HG03571 (cell line): ENCODE measurements at regions not wholly inside any gene's neighbourhood (a gene's known extent, or its start where the extent isn't known, plus 50 kb on each side); places are given as distances from the start of the nearest gene placed in this dataset.

Experiments used
- ATAC-seq: cut with Tn5 transposase; IDR thresholded peaks from one replicate; pipeline ENCODE4 v1.9.1; 2021; ENCODE audit not compliant: unreplicated experiment

GRCh38 chr20:61162451-61162850, 89.6 kb upstream of the CDH4 start:
- ATAC-seq = no peak

DNA sequence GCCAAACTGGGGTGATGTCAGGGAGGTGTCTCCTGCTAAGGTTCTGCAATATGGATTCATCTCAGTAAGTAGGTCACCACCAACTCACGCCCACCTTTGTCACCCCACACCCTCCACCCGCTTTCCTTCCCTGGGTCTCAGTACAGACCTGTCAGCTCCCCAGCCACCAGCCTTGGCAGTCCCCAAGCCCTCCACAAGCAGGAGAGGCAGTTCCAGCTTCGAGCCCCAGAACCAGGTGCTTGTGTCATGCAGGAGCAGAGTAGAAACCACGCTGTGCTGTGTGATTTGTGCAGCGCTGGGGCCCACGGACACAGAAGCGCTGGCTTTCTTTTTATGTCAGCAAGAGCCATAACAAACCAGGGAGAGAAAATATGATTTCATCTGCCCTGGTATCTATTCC, 89.0 kb upstream of the CDH4 start:
- ATAC-seq = no peak

DNA sequence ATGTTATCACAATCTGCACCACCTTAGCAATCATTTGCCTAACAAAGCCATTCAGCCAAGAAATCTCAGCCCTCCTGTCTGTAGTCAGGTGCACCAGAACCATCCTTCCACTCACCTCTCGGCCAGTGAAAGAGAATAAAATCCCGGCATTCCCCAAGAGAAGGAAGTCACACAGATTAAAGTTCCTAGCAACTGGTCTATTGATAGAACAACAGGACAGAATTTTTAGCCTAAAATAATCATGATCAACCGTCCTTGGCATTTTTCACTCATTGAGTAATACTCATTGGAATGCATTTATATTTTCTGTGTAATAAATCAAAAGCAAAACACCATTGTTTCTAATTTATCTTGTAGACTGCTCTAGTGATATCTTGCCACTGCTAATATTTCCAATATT, 85.7 kb upstream of the CDH4 start:
- no peak for ATAC-seq

- ATAC-seq = no peak
These were observed 83.5 kb upstream of the CDH4 start for GRCh38 chr20:61168605-61169004.

DNA sequence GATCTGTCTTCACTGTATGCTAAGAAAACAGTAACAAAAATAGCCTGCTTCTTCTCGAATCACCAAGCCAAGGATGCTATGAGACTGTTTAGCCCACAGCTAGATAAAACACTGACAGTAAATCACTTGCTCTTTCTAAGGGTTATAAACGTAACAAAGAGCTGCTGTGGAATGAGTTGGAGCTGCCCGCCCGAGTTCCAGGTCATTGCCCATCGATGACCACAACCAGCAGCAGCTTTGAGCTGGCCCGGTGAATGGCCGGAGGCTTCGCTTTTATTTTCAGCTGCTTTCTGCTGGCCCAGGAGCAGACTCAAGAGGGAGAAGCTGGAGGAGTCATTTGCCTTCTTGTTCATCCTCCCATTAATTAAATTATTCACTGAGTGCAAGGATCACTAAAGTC, 82.2 kb upstream of the CDH4 start:
- ATAC-seq = no peak

DNA sequence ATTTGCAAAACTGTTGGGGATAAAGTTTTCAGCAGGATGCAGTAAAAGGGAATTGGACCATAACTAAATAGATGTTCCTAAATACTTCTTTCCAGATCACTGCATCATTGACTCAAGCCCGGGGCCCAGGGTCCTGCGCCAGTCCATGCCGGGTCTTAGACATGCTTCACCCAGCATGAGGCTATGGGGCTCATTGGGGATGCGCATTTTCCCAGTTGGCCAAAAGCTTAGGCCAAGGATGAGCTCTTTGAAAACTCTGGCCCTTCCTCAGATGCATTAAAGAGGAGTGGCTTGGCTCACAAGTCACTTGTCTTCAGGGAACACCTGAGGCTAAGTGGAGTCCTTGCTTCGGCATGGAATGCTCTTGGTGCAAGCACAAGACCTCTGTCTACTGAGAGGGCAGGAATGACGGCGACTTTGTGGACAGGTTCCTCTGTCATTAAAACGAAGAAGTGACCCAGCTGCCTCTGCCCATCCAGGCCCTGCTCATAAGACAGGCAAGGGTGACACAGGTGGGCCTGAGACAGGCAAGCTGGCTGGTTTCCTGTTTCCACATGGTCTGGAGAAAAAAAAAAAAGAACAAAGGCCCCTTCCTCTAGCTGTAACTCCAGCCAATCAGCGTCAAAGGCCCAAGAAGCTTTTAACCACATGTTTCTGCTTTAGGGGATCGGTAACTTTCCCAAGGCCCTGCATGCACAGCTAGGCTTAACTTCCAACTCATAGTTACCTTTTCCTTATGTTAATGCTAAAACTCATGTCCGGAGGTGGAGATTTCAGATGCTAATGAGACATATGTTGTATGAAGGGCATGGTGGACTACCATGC, 81.4 kb upstream of the CDH4 start:
- no peak for ATAC-seq

DNA sequence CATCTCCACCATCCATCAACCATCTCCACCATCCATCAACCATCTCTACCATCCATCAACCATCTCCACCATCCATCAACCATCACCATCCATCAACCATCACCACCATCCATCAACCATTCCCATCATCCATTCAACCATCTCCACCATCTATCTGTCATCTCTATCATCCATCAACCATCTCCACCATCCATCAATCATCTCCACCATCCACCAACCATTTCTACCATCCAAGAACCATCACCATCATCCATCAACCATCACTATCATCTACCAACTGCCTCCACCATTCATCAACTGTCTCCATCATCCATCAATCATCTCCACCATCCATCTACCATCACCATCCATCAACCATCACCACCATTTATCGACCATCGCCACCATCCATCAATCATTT, 78.8 kb upstream of the CDH4 start:
- no peak for ATAC-seq

GRCh38 chr20:61173961-61174725, 77.9 kb upstream of the CDH4 start:
- ATAC-seq = no peak

DNA sequence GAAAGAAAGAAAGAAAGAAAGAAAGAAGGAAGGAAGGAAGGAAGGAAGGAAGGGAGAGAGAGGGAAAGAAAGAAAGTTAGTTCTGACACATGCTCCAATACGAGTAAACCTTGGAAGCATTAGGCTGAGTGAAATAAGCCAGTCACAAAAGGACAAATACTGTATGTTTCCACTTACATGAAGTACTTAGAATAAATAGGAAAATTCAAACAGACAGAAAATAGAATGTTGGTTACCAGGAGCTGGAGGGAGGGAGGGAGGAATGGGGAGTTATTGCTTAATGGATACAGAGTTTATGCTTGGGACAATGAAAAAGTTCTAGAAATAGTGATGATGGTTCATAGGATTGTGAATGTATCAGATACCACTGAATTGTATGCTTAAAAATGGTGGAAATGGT, 75.2 kb upstream of the CDH4 start:
- no peak for ATAC-seq

GRCh38 chr20:61178551-61179071, 73.5 kb upstream of the CDH4 start:
- no peak for ATAC-seq

- no peak for ATAC-seq
These were observed 67.9 kb upstream of the CDH4 start for GRCh38 chr20:61184194-61184593.

DNA sequence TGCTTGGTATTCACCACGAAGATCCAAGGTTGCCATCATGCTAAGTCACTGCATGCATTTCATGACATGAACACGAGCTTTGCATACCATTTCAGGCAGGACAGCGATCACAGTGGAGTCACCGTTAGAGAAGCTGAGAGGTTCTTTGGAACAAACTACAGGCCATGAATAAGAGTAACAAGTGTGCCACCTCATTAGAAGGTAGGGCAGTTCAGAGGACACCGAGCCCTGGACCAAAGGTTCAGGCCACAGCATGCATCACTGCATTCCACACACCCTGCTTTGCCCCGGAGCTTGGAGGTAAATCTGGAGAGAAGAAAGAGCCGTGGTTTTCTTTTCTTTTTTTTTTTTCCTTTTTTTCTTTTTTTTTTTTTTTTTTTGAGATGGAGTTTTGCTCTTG, 66.9 kb upstream of the CDH4 start:
- no peak for ATAC-seq

GRCh38 chr20:61185841-61186601, 66.0 kb upstream of the CDH4 start:
- no peak for ATAC-seq

- ATAC-seq = no peak
These were observed 65.1 kb upstream of the CDH4 start for GRCh38 chr20:61186771-61187472.

- no peak for ATAC-seq
These were observed 62.5 kb upstream of the CDH4 start for GRCh38 chr20:61189534-61189933.

- no peak for ATAC-seq
These were observed 61.0 kb upstream of the CDH4 start for GRCh38 chr20:61191096-61191495.

- ATAC-seq = no peak
These were observed 59.6 kb upstream of the CDH4 start for GRCh38 chr20:61192337-61192950.

DNA sequence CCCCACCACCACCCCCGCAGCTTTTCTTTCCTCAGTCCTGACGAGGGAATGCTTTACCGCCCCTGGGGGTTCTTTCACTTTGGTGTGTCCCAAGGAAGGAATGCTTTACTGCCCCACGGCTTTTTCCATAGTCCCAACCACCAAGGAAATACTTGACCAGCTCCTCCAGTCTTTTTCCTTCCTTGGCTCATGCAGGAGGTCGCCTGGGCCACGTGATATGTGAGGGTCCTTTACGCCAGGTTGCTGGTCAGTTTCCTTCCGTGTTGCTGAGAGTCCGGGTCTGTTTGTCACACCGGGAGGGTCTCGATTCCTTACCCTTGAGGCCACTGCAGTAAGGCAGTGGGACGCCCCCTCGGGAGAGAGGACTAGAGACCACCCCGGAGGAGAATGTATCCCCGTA, 58.9 kb upstream of the CDH4 start:
- ATAC-seq = no peak
